ENCODE measurements at regions not wholly inside any gene's neighbourhood (a gene's known extent, or its start where the extent isn't known, plus 50 kb on each side); places are given as distances from the start of the nearest gene placed in this dataset.

- DNase-seq (ENCODE audit: low spot score), result no peak
Observed at GRCh38 chr9:126089789-126090188, 236.8 kb upstream of the MVB12B start.

- DNase-seq (ENCODE audit: low spot score), result peak; percentile 36
Observed at GRCh38 chr9:126093771-126094170, 232.9 kb upstream of the MVB12B start.

GRCh38 chr9:126095546-126096190, 231.0 kb upstream of the MVB12B start:
- no peak for DNase-seq (ENCODE audit: low spot score)

- DNase-seq (ENCODE audit: low spot score), result no peak
Observed at GRCh38 chr9:126096340-126096739, 230.3 kb upstream of the MVB12B start.

GRCh38 chr9:126097679-126098078, 228.9 kb upstream of the MVB12B start:
- no peak for DNase-seq (ENCODE audit: low spot score)

GRCh38 chr9:126106404-126106803, 220.2 kb upstream of the MVB12B start:
- no peak for DNase-seq (ENCODE audit: low spot score)

- DNase-seq (ENCODE audit: low spot score), result no peak
Observed at GRCh38 chr9:126107693-126108092, 218.9 kb upstream of the MVB12B start.

- DNase-seq (ENCODE audit: low spot score), result no peak
Observed at GRCh38 chr9:126108240-126108639, 218.4 kb upstream of the MVB12B start.

GRCh38 chr9:126109575-126109974, 217.1 kb upstream of the MVB12B start:
- no peak for DNase-seq (ENCODE audit: low spot score)

- no peak for DNase-seq (ENCODE audit: low spot score)
Observed at GRCh38 chr9:126111556-126111955, 215.1 kb upstream of the MVB12B start.

- DNase-seq (ENCODE audit: low spot score), result no peak
Observed at GRCh38 chr9:126112135-126112720, 214.4 kb upstream of the MVB12B start.

GRCh38 chr9:126113176-126113575, 213.5 kb upstream of the MVB12B start:
- no peak for DNase-seq (ENCODE audit: low spot score)

GRCh38 chr9:126113756-126114408, 212.7 kb upstream of the MVB12B start:
- no peak for DNase-seq (ENCODE audit: low spot score)

GRCh38 chr9:126114409-126114760, 212.2 kb upstream of the MVB12B start:
- no peak for DNase-seq (ENCODE audit: low spot score)

GRCh38 chr9:126114850-126115460, 211.7 kb upstream of the MVB12B start:
- DNase-seq (ENCODE audit: low spot score), result no peak

GRCh38 chr9:126116351-126117157, 210.1 kb upstream of the MVB12B start:
- no peak for DNase-seq (ENCODE audit: low spot score)

- DNase-seq (ENCODE audit: low spot score), result no peak
Observed at GRCh38 chr9:126117158-126117425, 209.5 kb upstream of the MVB12B start.

- no peak for DNase-seq (ENCODE audit: low spot score)
Observed at GRCh38 chr9:126117631-126118030, 209.0 kb upstream of the MVB12B start.

GRCh38 chr9:126119731-126120130, 206.9 kb upstream of the MVB12B start:
- no peak for DNase-seq (ENCODE audit: low spot score)

- no peak for DNase-seq (ENCODE audit: low spot score)
Observed at GRCh38 chr9:126122901-126123616, 203.6 kb upstream of the MVB12B start.

GRCh38 chr9:126123927-126124326, 202.7 kb upstream of the MVB12B start:
- no peak for DNase-seq (ENCODE audit: low spot score)

- DNase-seq (ENCODE audit: low spot score), result no peak
Observed at GRCh38 chr9:126125177-126125576, 201.5 kb upstream of the MVB12B start.
